ENCODE measurements at regions not wholly inside any gene's neighbourhood (a gene's known extent, or its start where the extent isn't known, plus 50 kb on each side); places are given as distances from the start of the nearest gene placed in this dataset.

DNA sequence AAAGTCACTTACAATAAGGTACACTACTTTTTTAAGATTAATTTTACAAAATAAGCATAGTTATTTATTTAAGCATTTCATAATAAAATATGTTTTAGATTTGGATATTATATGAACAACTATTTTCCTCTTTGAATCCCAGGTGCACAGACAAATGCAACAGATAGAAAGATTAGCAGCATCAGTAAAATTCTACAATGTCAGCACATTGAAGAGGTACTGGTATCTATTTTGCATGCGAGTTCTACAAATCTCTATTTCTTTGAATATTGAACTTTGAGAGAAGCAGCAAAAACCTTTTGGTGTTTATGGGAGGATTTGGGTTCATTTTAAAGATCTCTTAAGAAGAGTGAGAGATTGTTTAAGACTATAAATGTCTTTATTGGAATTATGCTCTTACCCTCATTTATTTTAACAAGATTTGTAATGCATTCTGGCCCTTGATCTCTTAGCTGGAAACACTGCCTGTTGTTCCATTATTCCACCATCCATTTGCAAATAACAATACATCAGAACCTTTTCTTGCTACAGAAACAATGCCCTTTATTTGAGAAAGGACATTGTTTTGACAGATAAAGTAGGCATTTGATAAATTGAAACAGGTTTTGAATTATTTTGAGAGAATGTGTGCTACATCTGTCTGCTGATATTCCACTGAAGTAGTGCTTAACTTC, 558.8 kb upstream of the KLHL1 start:
- TF ChIP-seq, protein P1, sequence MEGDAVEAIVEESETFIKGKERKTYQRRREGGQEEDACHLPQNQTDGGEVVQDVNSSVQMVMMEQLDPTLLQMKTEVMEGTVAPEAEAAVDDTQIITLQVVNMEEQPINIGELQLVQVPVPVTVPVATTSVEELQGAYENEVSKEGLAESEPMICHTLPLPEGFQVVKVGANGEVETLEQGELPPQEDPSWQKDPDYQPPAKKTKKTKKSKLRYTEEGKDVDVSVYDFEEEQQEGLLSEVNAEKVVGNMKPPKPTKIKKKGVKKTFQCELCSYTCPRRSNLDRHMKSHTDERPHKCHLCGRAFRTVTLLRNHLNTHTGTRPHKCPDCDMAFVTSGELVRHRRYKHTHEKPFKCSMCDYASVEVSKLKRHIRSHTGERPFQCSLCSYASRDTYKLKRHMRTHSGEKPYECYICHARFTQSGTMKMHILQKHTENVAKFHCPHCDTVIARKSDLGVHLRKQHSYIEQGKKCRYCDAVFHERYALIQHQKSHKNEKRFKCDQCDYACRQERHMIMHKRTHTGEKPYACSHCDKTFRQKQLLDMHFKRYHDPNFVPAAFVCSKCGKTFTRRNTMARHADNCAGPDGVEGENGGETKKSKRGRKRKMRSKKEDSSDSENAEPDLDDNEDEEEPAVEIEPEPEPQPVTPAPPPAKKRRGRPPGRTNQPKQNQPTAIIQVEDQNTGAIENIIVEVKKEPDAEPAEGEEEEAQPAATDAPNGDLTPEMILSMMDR (conservative IDR thresholded peaks at IDR 0.05): no peak
- TF ChIP-seq EZH2 (IDR thresholded peaks at IDR 0.05; ENCODE audit: low read depth): no peak

All from PC-9 (cell line).